C4-2B (cell line): ENCODE measurements at regions not wholly inside any gene's neighbourhood (a gene's known extent, or its start where the extent isn't known, plus 50 kb on each side); places are given as distances from the start of the nearest gene placed in this dataset.

Source experiments
- ZFX ChIP-seq: fragments of 450-650 bp; IDR thresholded peaks from 2 replicates; pipeline ENCODE4 v1.6.1; 2017
- TF ChIP-seq, protein P1 (sequence below): fragments of 450-650 bp; conservative IDR thresholded peaks from 2 replicates; pipeline ENCODE4 v1.5.1; 2017; ENCODE audit warnings: mild to moderate bottlenecking

DNA sequence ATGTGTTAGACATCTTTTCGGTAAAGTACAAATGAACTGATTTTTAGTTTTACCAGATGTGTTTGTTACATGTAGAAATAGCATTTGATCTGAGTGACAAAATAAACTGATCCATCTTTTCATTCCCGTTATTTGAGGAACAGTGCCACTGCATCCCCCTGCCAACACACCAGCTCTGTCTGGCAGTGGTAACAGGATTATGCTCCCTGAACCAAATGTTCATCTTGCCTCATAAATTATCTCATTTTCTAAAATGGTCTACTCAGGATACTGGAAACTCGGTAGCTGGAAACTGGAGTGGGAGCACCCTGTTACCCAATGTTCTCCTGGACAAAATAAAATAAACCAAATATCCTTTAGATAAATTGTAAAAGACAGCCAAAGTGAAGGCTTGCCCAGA lies 171.6 kb downstream of the FAT4 start:
- TF ChIP-seq, protein P1, sequence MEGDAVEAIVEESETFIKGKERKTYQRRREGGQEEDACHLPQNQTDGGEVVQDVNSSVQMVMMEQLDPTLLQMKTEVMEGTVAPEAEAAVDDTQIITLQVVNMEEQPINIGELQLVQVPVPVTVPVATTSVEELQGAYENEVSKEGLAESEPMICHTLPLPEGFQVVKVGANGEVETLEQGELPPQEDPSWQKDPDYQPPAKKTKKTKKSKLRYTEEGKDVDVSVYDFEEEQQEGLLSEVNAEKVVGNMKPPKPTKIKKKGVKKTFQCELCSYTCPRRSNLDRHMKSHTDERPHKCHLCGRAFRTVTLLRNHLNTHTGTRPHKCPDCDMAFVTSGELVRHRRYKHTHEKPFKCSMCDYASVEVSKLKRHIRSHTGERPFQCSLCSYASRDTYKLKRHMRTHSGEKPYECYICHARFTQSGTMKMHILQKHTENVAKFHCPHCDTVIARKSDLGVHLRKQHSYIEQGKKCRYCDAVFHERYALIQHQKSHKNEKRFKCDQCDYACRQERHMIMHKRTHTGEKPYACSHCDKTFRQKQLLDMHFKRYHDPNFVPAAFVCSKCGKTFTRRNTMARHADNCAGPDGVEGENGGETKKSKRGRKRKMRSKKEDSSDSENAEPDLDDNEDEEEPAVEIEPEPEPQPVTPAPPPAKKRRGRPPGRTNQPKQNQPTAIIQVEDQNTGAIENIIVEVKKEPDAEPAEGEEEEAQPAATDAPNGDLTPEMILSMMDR, result no peak
- TF ChIP-seq ZFX, result no peak
